Activated naive CD8-positive, alpha-beta T cell treated with anti-CD3 and anti-CD28 coated beads for 36 hours (primary cell): ENCODE measurements at regions not wholly inside any gene's neighbourhood (a gene's known extent, or its start where the extent isn't known, plus 50 kb on each side); places are given as distances from the start of the nearest gene placed in this dataset.
"Not testable (repeated sequence)": the region's sequence is repeated elsewhere in the genome, so short reads cannot be mapped to it uniquely, and the experiment has no call there.

Source experiments
- DNase-seq: peaks from one replicate; pipeline ENCODE4 v3.0.0; 2021
- H3K27ac Mint-ChIP-seq: one replicate; pipeline ENCODE4 v1.8.0; 2022; ENCODE audit warnings: mild to moderate bottlenecking, moderate library complexity, mixed read lengths
- H3K27me3 Mint-ChIP-seq: one replicate; pipeline ENCODE4 v1.8.0; 2022; ENCODE audit warnings: mild to moderate bottlenecking, mixed read lengths
- H3K36me3 Mint-ChIP-seq: one replicate; pipeline ENCODE4 v1.8.0; 2021; ENCODE audit warnings: mild to moderate bottlenecking, mixed read lengths
- H3K4me1 Mint-ChIP-seq: one replicate; pipeline ENCODE4 v1.8.0; 2021; ENCODE audit warnings: mixed read lengths
- H3K4me3 Mint-ChIP-seq: one replicate; pipeline ENCODE4 v1.8.0; 2022; ENCODE audit warnings: mild to moderate bottlenecking, moderate library complexity, mixed read lengths
- H3K9me3 Mint-ChIP-seq: one replicate; pipeline ENCODE4 v1.8.0; 2022; ENCODE audit warnings: mixed read lengths

- DNase-seq: no peak
- Mint-ChIP-seq H3K4me3 (no peak overlapping the region), H3K36me3 (no peaks in the 10 kb centered on the region), H3K27ac (no peak overlapping the region), H3K27me3 (no peaks in the 10 kb centered on the region), H3K9me3 (peaks cover 5% of the 10 kb centered on the region), H3K4me1 (peaks cover 12% of the 10 kb centered on the region)
These were observed 224.0 kb upstream of the CBLB start for GRCh38 chr3:106092792-106093191.

- Mint-ChIP-seq H3K4me3 (no peak overlapping the region), H3K27me3 (no peaks in the 10 kb centered on the region), H3K9me3 (peaks cover 9% of the 10 kb centered on the region), H3K36me3 (peaks cover 2% of the 10 kb centered on the region), H3K4me1 (peaks cover 12% of the 10 kb centered on the region), H3K27ac (no peak overlapping the region)
- DNase-seq: no peak
These were observed 224.8 kb upstream of the CBLB start for GRCh38 chr3:106093616-106094015.

GRCh38 chr3:106097817-106098435 lies 229.1 kb upstream of the CBLB start:
- Mint-ChIP-seq H3K4me3 (no peak overlapping the region), H3K27ac (no peak overlapping the region), H3K36me3 (peaks cover 36% of the 10 kb centered on the region), H3K27me3 (no peaks in the 10 kb centered on the region), H3K4me1 (peaks cover 12% of the 10 kb centered on the region), H3K9me3 (peaks cover 39% of the 10 kb centered on the region)
- DNase-seq: no peak

- Mint-ChIP-seq H3K27me3 (no peaks in the 10 kb centered on the region), H3K4me1 (peaks cover 1% of the 10 kb centered on the region), H3K9me3 (peaks cover 42% of the 10 kb centered on the region), H3K4me3 (no peak overlapping the region), H3K36me3 (peaks cover 40% of the 10 kb centered on the region), H3K27ac (no peak overlapping the region)
- DNase-seq: no peak
These were observed 234.6 kb upstream of the CBLB start for GRCh38 chr3:106103383-106103782.

- H3K27me3 Mint-ChIP-seq: no peaks in the 10 kb centered on the region
- no peak overlapping the region for H3K4me3 Mint-ChIP-seq
- H3K27ac Mint-ChIP-seq: no peak overlapping the region
- DNase-seq: no peak
- H3K4me1 Mint-ChIP-seq: peaks cover 6% of the 10 kb centered on the region
- H3K9me3 Mint-ChIP-seq: peaks cover 39% of the 10 kb centered on the region
- H3K36me3 Mint-ChIP-seq: peaks cover 34% of the 10 kb centered on the region
These were observed 235.3 kb upstream of the CBLB start for GRCh38 chr3:106104078-106104477.

GRCh38 chr3:106108925-106109324 lies 240.1 kb upstream of the CBLB start:
- H3K9me3 Mint-ChIP-seq: peaks cover 4% of the 10 kb centered on the region

GRCh38 chr3:106112561-106112960 lies 243.7 kb upstream of the CBLB start:
- not testable (repeated sequence) for H3K27me3 Mint-ChIP-seq, H3K9me3 Mint-ChIP-seq, DNase-seq, H3K27ac Mint-ChIP-seq, H3K4me3 Mint-ChIP-seq, H3K36me3 Mint-ChIP-seq
- H3K4me1 Mint-ChIP-seq: peaks cover 12% of the 10 kb centered on the region

More at GRCh38 chr3:106108925-106109324, 240.1 kb upstream of the CBLB start:
- Mint-ChIP-seq H3K27ac (no peak overlapping the region), H3K27me3 (no peaks in the 10 kb centered on the region), H3K4me1 (peaks cover 12% of the 10 kb centered on the region), H3K36me3 (peaks cover 2% of the 10 kb centered on the region), H3K4me3 (no peak overlapping the region)
- no peak for DNase-seq

GRCh38 chr3:106113747-106114146 lies 244.9 kb upstream of the CBLB start:
- Mint-ChIP-seq H3K27me3 (no peaks in the 10 kb centered on the region), H3K9me3 (peaks cover 1% of the 10 kb centered on the region), H3K36me3 (peaks cover 6% of the 10 kb centered on the region), H3K4me1 (peaks cover 17% of the 10 kb centered on the region), H3K27ac (no peak overlapping the region), H3K4me3 (no peak overlapping the region)
- DNase-seq: no peak

GRCh38 chr3:106114220-106114619 lies 245.4 kb upstream of the CBLB start:
- Mint-ChIP-seq H3K4me1 (peaks cover 17% of the 10 kb centered on the region), H3K9me3 (peaks cover 1% of the 10 kb centered on the region), H3K36me3 (peaks cover 6% of the 10 kb centered on the region), H3K4me3 (no peak overlapping the region), H3K27me3 (no peaks in the 10 kb centered on the region), H3K27ac (no peak overlapping the region)
- no peak for DNase-seq

- H3K4me1 Mint-ChIP-seq: peaks cover 17% of the 10 kb centered on the region
- no peak overlapping the region for H3K4me3 Mint-ChIP-seq
- H3K27me3 Mint-ChIP-seq: no peaks in the 10 kb centered on the region
- H3K9me3 Mint-ChIP-seq: peaks cover 1% of the 10 kb centered on the region
- H3K36me3 Mint-ChIP-seq: peaks cover 6% of the 10 kb centered on the region
- H3K27ac Mint-ChIP-seq: no peak overlapping the region
- no peak for DNase-seq
These were observed 246.0 kb upstream of the CBLB start for GRCh38 chr3:106114848-106115247.

GRCh38 chr3:106115557-106115956 lies 246.7 kb upstream of the CBLB start:
- Mint-ChIP-seq H3K36me3 (peaks cover 6% of the 10 kb centered on the region), H3K27ac (no peak overlapping the region), H3K27me3 (no peaks in the 10 kb centered on the region), H3K9me3 (peaks cover 1% of the 10 kb centered on the region), H3K4me1 (peaks cover 25% of the 10 kb centered on the region), H3K4me3 (no peak overlapping the region)
- DNase-seq: no peak

GRCh38 chr3:106116733-106117489 lies 248.1 kb upstream of the CBLB start:
- no peak for DNase-seq
- Mint-ChIP-seq H3K9me3 (peaks cover 1% of the 10 kb centered on the region), H3K27me3 (no peaks in the 10 kb centered on the region), H3K36me3 (peaks cover 6% of the 10 kb centered on the region), H3K4me3 (no peak overlapping the region), H3K4me1 (peaks cover 34% of the 10 kb centered on the region), H3K27ac (no peak overlapping the region)

GRCh38 chr3:106117490-106117858 lies 248.7 kb upstream of the CBLB start:
- DNase-seq: no peak
- Mint-ChIP-seq H3K4me3 (no peak overlapping the region), H3K9me3 (peaks cover 1% of the 10 kb centered on the region), H3K4me1 (peaks cover 38% of the 10 kb centered on the region), H3K27ac (no peak overlapping the region), H3K27me3 (no peaks in the 10 kb centered on the region), H3K36me3 (peaks cover 6% of the 10 kb centered on the region)

GRCh38 chr3:106119614-106120082 lies 250.8 kb upstream of the CBLB start:
- Mint-ChIP-seq H3K9me3 (no peaks in the 10 kb centered on the region), H3K27ac (peak overlapping the region; percentile 85), H3K4me1 (peaks cover 38% of the 10 kb centered on the region), H3K27me3 (no peaks in the 10 kb centered on the region), H3K4me3 (peak overlapping the region; percentile 6), H3K36me3 (peaks cover 6% of the 10 kb centered on the region)
- peak; percentile 18 for DNase-seq

- H3K36me3 Mint-ChIP-seq: peaks cover 6% of the 10 kb centered on the region
- no peaks in the 10 kb centered on the region for H3K27me3 Mint-ChIP-seq
- H3K9me3 Mint-ChIP-seq: no peaks in the 10 kb centered on the region
- no peak for DNase-seq
- no peak overlapping the region for H3K4me3 Mint-ChIP-seq
- H3K4me1 Mint-ChIP-seq: peaks cover 38% of the 10 kb centered on the region
- peak overlapping the region; percentile 85 for H3K27ac Mint-ChIP-seq
These were observed 251.5 kb upstream of the CBLB start for GRCh38 chr3:106120356-106120755.
